H1 (cell line): ENCODE measurements at regions not wholly inside any gene's neighbourhood (a gene's known extent, or its start where the extent isn't known, plus 50 kb on each side); places are given as distances from the start of the nearest gene placed in this dataset.

ENCODE experiments used
- CTCF ChIA-PET: fragments of 300-600 bp; sonication (Branson Sonifier 250); formaldehyde crosslinking; loops from one replicate; lab custom pipeline; 2021; ENCODE audit not compliant: partially characterized antibody; lab: Charles Lee
- POLR2A ChIA-PET: fragments of 300-600 bp; sonication (Branson Sonifier 250); formaldehyde crosslinking; loops from one replicate; lab custom pipeline; 2021; ENCODE audit warnings: inconsistent platforms; ENCODE audit not compliant: partially characterized antibody; lab: Charles Lee
- DNase-seq, 2 experiments: peaks; one replicate each; pipeline versions ENCODE4 v3.0.0 to v3.0.0-alpha.2; 2010 to 2022; ENCODE audit warnings: low spot score in 2 of 2, low read depth in 1 of 2, mixed read lengths in 1 of 2
- FAIRE-seq: peaks from 2 replicates; lab custom pipeline; 2011; peaks lifted over from hg19 to GRCh38; lab: Jason Lieb, UNC
- H2AFZ ChIP-seq: 2 replicates; pipeline ENCODE4 v1.8.1; 2012; ENCODE audit warnings: low read length, inconsistent platforms
- H2AK5ac ChIP-seq: 2 replicates; pipeline ENCODE4 v1.6.1; 2013; ENCODE audit warnings: low read depth, low read length
- H2BK120ac ChIP-seq: replicated peaks from 2 replicates; pipeline ENCODE3; 2013; ENCODE audit warnings: low read depth, low read length, inconsistent platforms
- H2BK12ac ChIP-seq: 2 replicates; pipeline ENCODE4 v1.6.1; 2013; ENCODE audit warnings: low read depth, low read length
- H2BK15ac ChIP-seq: 2 replicates; pipeline ENCODE4 v1.6.1; 2013; ENCODE audit warnings: low read length
- H2BK20ac ChIP-seq: 2 replicates; pipeline ENCODE4 v1.6.1; 2013; ENCODE audit warnings: low read length
- H2BK5ac ChIP-seq: 2 replicates; pipeline ENCODE4 v1.6.1; 2013; ENCODE audit warnings: low read depth, low read length
- H3K14ac ChIP-seq: 2 replicates; pipeline ENCODE4 v1.6.1; 2013; ENCODE audit warnings: inconsistent platforms; ENCODE audit not compliant: insufficient read length
- H3K18ac ChIP-seq: 2 replicates; pipeline ENCODE4 v1.6.1; 2013; ENCODE audit warnings: low read length; ENCODE audit errors: extremely low read depth
- H3K23ac ChIP-seq: 2 replicates; pipeline ENCODE4 v1.6.1; 2013; ENCODE audit warnings: inconsistent platforms; ENCODE audit not compliant: insufficient read length
- H3K23me2 ChIP-seq: 2 replicates; pipeline ENCODE4 v1.6.1; 2013; ENCODE audit warnings: low read depth, low read length
- H3K27ac ChIP-seq: 2 replicates; pipeline ENCODE4 v1.6.1; 2011; ENCODE audit warnings: low read depth, low read length, inconsistent platforms
- H3K27me3 ChIP-seq, 4 experiments: replicated peaks in 1 of 4; 1 replicate in 1 of 4; 2 replicates in 3 of 4; pipeline versions ENCODE4 v1.6.1 to v1.8.1; 2011 to 2013; ENCODE audit warnings: low read length in 3 of 4, mild to moderate bottlenecking in 3 of 4, inconsistent platforms in 2 of 4, mixed read lengths in 2 of 4, moderate library complexity in 1 of 4; ENCODE audit not compliant: control insufficient read depth in 3 of 4, insufficient read depth in 3 of 4; ENCODE audit errors: extremely low read depth in 1 of 4
- H3K36me3 ChIP-seq, 4 experiments: 2 replicates each; pipeline versions ENCODE4 v1.6.1 to v1.8.1; 2011 to 2013; ENCODE audit warnings: mild to moderate bottlenecking in 4 of 4, low read length in 3 of 4, moderate library complexity in 2 of 4, control low read depth in 1 of 4, inconsistent platforms in 1 of 4; ENCODE audit not compliant: insufficient read depth in 4 of 4, control insufficient read depth in 2 of 4
- H3K4ac ChIP-seq: replicated peaks from 2 replicates; pipeline ENCODE3; 2013; ENCODE audit warnings: low read length, low read depth, mixed read lengths, inconsistent platforms; ENCODE audit not compliant: insufficient read length
- H3K4me1 ChIP-seq, 4 experiments: replicated peaks in 1 of 4; 1 replicate in 1 of 4; 2 replicates in 3 of 4; pipeline versions ENCODE4 v1.6.1 to v1.8.1; 2011 to 2013; ENCODE audit warnings: low read length in 3 of 4, inconsistent platforms in 2 of 4, mixed read lengths in 1 of 4; ENCODE audit not compliant: insufficient read depth in 4 of 4, control insufficient read depth in 3 of 4
- H3K4me2 ChIP-seq, 2 experiments: 2 replicates each; pipeline versions ENCODE4 v1.6.1 to v1.8.1; 2011 to 2013; ENCODE audit warnings: low read depth in 2 of 2, low read length in 2 of 2, control low read depth in 1 of 2, inconsistent platforms in 1 of 2, mild to moderate bottlenecking in 1 of 2; ENCODE audit not compliant: insufficient read depth in 1 of 2
- H3K4me3 ChIP-seq, 4 experiments: fragments of 200-600, 300-600 bp in 1 of 4; sonication (generic), shearing (Covaris generic), sonication (Bioruptor Twin) in 1 of 4; 2 replicates each; pipeline versions ENCODE4 v1.5.1 to v1.8.1; 2011 to 2016; ENCODE audit warnings: low read length in 4 of 4, low read depth in 3 of 4, control low read depth in 2 of 4, inconsistent platforms in 2 of 4, mild to moderate bottlenecking in 2 of 4, mixed read lengths in 1 of 4, moderate library complexity in 1 of 4; ENCODE audit not compliant: insufficient read depth in 2 of 4; ENCODE audit errors: extremely low read depth in 1 of 4
- H3K56ac ChIP-seq: replicated peaks from 2 replicates; pipeline ENCODE3; 2013; ENCODE audit warnings: low read depth, mild to moderate bottlenecking, mixed read lengths, low read length, inconsistent platforms; ENCODE audit not compliant: insufficient read length
- H3K79me1 ChIP-seq: 2 replicates; pipeline ENCODE4 v1.6.1; 2013; ENCODE audit warnings: low read depth, low read length, control low read depth
- H3K79me2 ChIP-seq, 2 experiments: 2 replicates each; pipeline versions ENCODE4 v1.6.1 to v1.8.1; 2012 to 2013; ENCODE audit warnings: low read length in 2 of 2, mild to moderate bottlenecking in 2 of 2, inconsistent platforms in 1 of 2; ENCODE audit not compliant: insufficient read depth in 2 of 2, control insufficient read depth in 1 of 2
- H3K9ac ChIP-seq, 4 experiments: replicated peaks in 1 of 4; 1 replicate in 1 of 4; 2 replicates in 3 of 4; pipeline versions ENCODE4 v1.6.1 to v1.8.1; 2011 to 2013; ENCODE audit warnings: low read depth in 3 of 4, low read length in 3 of 4, control low read depth in 2 of 4, mild to moderate bottlenecking in 2 of 4, moderate library complexity in 2 of 4, inconsistent platforms in 1 of 4; ENCODE audit errors: extremely low read depth in 1 of 4
- H3K9me3 ChIP-seq, 2 experiments: 2 replicates each; pipeline versions ENCODE4 v1.6.1 to v1.8.1; 2012 to 2013; ENCODE audit warnings: mild to moderate bottlenecking in 2 of 2, moderate library complexity in 2 of 2, control low read depth in 1 of 2, inconsistent platforms in 1 of 2, low read depth in 1 of 2, low read length in 1 of 2, mixed read lengths in 1 of 2; ENCODE audit not compliant: insufficient read depth in 2 of 2
- H4K20me1 ChIP-seq, 2 experiments: replicated peaks in 1 of 2; 2 replicates each; pipeline versions ENCODE3 to v1.8.1; 2011 to 2013; ENCODE audit warnings: inconsistent platforms in 2 of 2, low read length in 2 of 2, mild to moderate bottlenecking in 1 of 2; ENCODE audit not compliant: insufficient read depth in 2 of 2, control insufficient read depth in 1 of 2
- H4K5ac ChIP-seq: 2 replicates; pipeline ENCODE4 v1.6.1; 2013; ENCODE audit warnings: low read length, low read depth, mixed read lengths, inconsistent platforms; ENCODE audit not compliant: insufficient read length
- H4K8ac ChIP-seq: 2 replicates; pipeline ENCODE4 v1.8.0; 2013; ENCODE audit warnings: mild to moderate bottlenecking, moderate library complexity, low read length, inconsistent platforms; ENCODE audit not compliant: insufficient read depth; ENCODE audit errors: extremely low read depth
- H4K91ac ChIP-seq: replicated peaks from 2 replicates; pipeline ENCODE3; 2013; ENCODE audit warnings: low read length, mixed read lengths, inconsistent platforms; ENCODE audit not compliant: insufficient read length
- GABPA ChIP-seq: IDR thresholded peaks from 2 replicates; pipeline ENCODE4 v1.6.1; 2011; ENCODE audit warnings: mild to moderate bottlenecking, low read length, moderate library complexity, borderline replicate concordance; ENCODE audit not compliant: insufficient read depth
- WGBS, 2 experiments: shearing (Covaris generic) in 1 of 2; methylation state at CpG; one replicate each; pipeline versions ENCODE4 v1.1.6 to v1.1.7; 2013 to 2015; ENCODE audit warnings: low lambda C conversion rate in 2 of 2, mixed read lengths in 2 of 2, inconsistent platforms in 1 of 2, low coverage in 1 of 2, missing lambda C conversion rate in 1 of 2; ENCODE audit not compliant: insufficient replicate concordance in 2 of 2, insufficient coverage in 1 of 2, insufficient read length in 1 of 2; ENCODE audit errors: extremely low coverage in 1 of 2, missing lambda C conversion rate in 1 of 2; 5-methylcytosine and 5-hydroxymethylcytosine counted together

GRCh38 chr5:56503929-56504328 lies 270.8 kb upstream of the ANKRD55 start:
- H2BK5ac ChIP-seq: no peak overlapping the region
- no peak overlapping the region for H3K4me2 ChIP-seq
- no peaks in the 10 kb centered on the region for H4K20me1 ChIP-seq
- no peak overlapping the region for H3K56ac ChIP-seq
- no peak overlapping the region for H2BK20ac ChIP-seq
- DNase-seq: no peak
- no peaks in the 10 kb centered on the region for H3K23me2 ChIP-seq
- POLR2A ChIA-PET: no interaction called here
- no peak overlapping the region for H4K5ac ChIP-seq
- no peak overlapping the region for H3K4me3 ChIP-seq
- H3K36me3 ChIP-seq: no peaks in the 10 kb centered on the region
- no peaks in the 10 kb centered on the region for H3K27me3 ChIP-seq
- H3K4me1 ChIP-seq: no peaks in the 10 kb centered on the region
- no peaks in the 10 kb centered on the region for H3K79me2 ChIP-seq
- no peak overlapping the region for H3K9ac ChIP-seq
- no peak for TF ChIP-seq GABPA
- no peak overlapping the region for H2BK120ac ChIP-seq
- H2BK15ac ChIP-seq: no peak overlapping the region
- no peak overlapping the region for H3K18ac ChIP-seq
- no peak overlapping the region for H4K8ac ChIP-seq
- no peaks in the 10 kb centered on the region for H3K79me1 ChIP-seq
- CTCF ChIA-PET: interaction anchor here (1.7 kb wide), 1 partner anchor 12 kb away, joined by 4 read pairs; no protein-coding TSS in a partner anchor
- no peak overlapping the region for H3K27ac ChIP-seq
- no peak overlapping the region for H4K91ac ChIP-seq
- no peak overlapping the region for H3K14ac ChIP-seq
- FAIRE-seq: no peak
- WGBS, 2 experiments: 94% methylated on average over 3 of the region's 3 CpGs; no CpG with 5 or more reads in 1 of the 2 experiments
- H2AK5ac ChIP-seq: no peak overlapping the region
- no peak overlapping the region for H2BK12ac ChIP-seq
- H3K23ac ChIP-seq: no peak overlapping the region
- H3K4ac ChIP-seq: no peak overlapping the region
- no peak overlapping the region for H2AFZ ChIP-seq
- H3K9me3 ChIP-seq: 0 out of 4 replicates have a peak, but pooled peaks cover 0 to 6% of the 10 kb centered on the region in 2 experiments
